HEK293T (cell line): ENCODE measurements at regions not wholly inside any gene's neighbourhood (a gene's known extent, or its start where the extent isn't known, plus 50 kb on each side); places are given as distances from the start of the nearest gene placed in this dataset.

ENCODE experiments used
- CTCF ChIA-PET: fragments of 350-600 bp; formaldehyde crosslinking; extraction: SDS; loops from one replicate; lab custom pipeline; 2021; ENCODE audit warnings: antibody characterized with exemption, inconsistent platforms; lab: Yijun Ruan, JAX
- POLR2A ChIA-PET: fragments of 350-600 bp; formaldehyde crosslinking; extraction: SDS; loops from one replicate; lab custom pipeline; 2020; ENCODE audit warnings: antibody characterized with exemption, inconsistent platforms; lab: Yijun Ruan, JAX
- DNase-seq: peaks from one replicate; pipeline ENCODE4 v3.0.0; 2012; ENCODE audit warnings: mixed read lengths; ENCODE audit errors: extremely low spot score
- ARNT ChIP-seq: fragments of 450-650 bp; IDR thresholded peaks from 2 replicates; pipeline ENCODE4 v1.6.1; 2017; ENCODE audit warnings: mild to moderate bottlenecking
- BHLHE40 ChIP-seq: fragments of 450-650 bp; IDR thresholded peaks from 2 replicates; pipeline ENCODE4 v1.6.1; 2016; ENCODE audit warnings: mild to moderate bottlenecking, moderate library complexity, borderline replicate concordance
- CTBP1 ChIP-seq: fragments of 450-650 bp; IDR thresholded peaks from 2 replicates; pipeline ENCODE4 v1.6.1; 2016; ENCODE audit warnings: borderline replicate concordance
- ELF4 ChIP-seq: fragments of 450-650 bp; IDR thresholded peaks from 2 replicates; pipeline ENCODE4 v1.6.1; 2017; ENCODE audit warnings: antibody characterized with exemption
- FOXA1 ChIP-seq: fragments of 450-650 bp; IDR thresholded peaks from 2 replicates; pipeline ENCODE4 v1.6.1; 2016; ENCODE audit warnings: mild to moderate bottlenecking
- FOXK2 ChIP-seq: fragments of 450-650 bp; IDR thresholded peaks from 2 replicates; pipeline ENCODE4 v1.6.1; 2016; ENCODE audit warnings: mild to moderate bottlenecking
- FOXM1 ChIP-seq: fragments of 450-650 bp; IDR thresholded peaks from 2 replicates; pipeline ENCODE4 v1.6.1; 2017; ENCODE audit warnings: mild to moderate bottlenecking, borderline replicate concordance
- HDGF ChIP-seq: fragments of 450-650 bp; IDR thresholded peaks from 2 replicates; pipeline ENCODE4 v1.6.1; 2017; ENCODE audit warnings: antibody characterized with exemption, borderline replicate concordance
- L3MBTL2 ChIP-seq: fragments of 450-650 bp; conservative IDR thresholded peaks from 2 replicates; pipeline ENCODE4 v1.6.1; 2016; ENCODE audit warnings: mild to moderate bottlenecking
- LEF1 ChIP-seq: fragments of 450-650 bp; IDR thresholded peaks from 2 replicates; pipeline ENCODE4 v1.6.1; 2017; ENCODE audit warnings: mild to moderate bottlenecking, borderline replicate concordance
- NFRKB ChIP-seq: fragments of 450-650 bp; IDR thresholded peaks from 2 replicates; pipeline ENCODE4 v1.6.1; 2016; ENCODE audit warnings: mild to moderate bottlenecking, moderate library complexity
- PKNOX1 ChIP-seq: fragments of 450-650 bp; IDR thresholded peaks from 2 replicates; pipeline ENCODE4 v1.6.1; 2016
- SP1 ChIP-seq: fragments of 450-650 bp; IDR thresholded peaks from 2 replicates; pipeline ENCODE4 v1.6.1; 2017
- SUZ12 ChIP-seq: fragments of 450-650 bp; IDR thresholded peaks from 2 replicates; pipeline ENCODE4 v1.6.1; 2016; ENCODE audit warnings: mild to moderate bottlenecking
- TARDBP ChIP-seq: fragments of 450-650 bp; IDR thresholded peaks from 2 replicates; pipeline ENCODE4 v1.6.1; 2016
- ZNF384 ChIP-seq: fragments of 450-650 bp; IDR thresholded peaks from 2 replicates; pipeline ENCODE4 v1.6.1; 2016

DNA sequence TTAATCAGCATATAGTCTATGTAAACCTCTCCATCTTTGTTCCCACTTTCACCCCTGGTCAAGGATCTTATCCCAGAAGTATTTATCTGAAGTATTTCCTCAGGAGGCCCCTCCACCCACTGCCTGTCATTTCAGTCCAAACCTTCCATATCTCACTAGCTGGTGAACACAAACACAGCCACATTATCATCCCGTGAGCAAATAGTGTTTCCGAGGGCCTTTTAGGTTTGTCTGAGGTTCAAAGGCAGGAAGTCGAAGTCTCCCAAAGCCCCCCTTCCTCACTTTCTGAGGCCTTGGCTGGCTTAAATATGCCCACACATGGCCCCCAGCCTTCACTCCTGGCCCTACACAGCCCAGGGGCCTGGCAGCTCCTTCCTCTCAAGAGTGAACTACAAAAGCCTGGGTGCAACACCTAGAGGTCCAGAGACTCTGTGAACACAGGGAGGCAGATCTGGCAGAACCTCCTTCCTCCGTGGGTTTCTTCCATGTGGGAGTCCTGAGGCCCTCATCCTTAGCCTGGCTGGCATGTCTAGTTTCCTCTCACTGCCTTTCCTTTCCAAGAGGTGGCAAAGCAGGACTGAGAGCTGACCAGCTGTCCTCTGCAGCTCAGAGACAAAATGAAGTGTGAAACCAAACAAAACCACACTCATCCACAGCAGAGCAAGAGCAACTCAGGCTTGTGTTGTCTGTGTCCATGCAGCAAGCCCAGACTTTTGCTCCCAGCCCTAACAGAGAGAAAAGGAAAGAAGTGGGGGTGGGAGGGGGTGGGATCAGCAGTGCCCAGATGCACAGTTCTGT lies 264.2 kb downstream of the SS18 start:
- TF ChIP-seq PKNOX1 (no peak), SP1 (no peak), ZNF384 (no peak), FOXK2 (no peak), FOXM1 (no peak), TARDBP (no peak), L3MBTL2 (no peak), HDGF (no peak), LEF1 (no peak), BHLHE40 (no peak), CTBP1 (no peak), FOXA1 (no peak), ARNT (no peak), NFRKB (no peak), SUZ12 (no peak), ELF4 (no peak)
- ChIA-PET POLR2A (no interaction called here), CTCF (no interaction called here)
- DNase-seq = no peak

DNA sequence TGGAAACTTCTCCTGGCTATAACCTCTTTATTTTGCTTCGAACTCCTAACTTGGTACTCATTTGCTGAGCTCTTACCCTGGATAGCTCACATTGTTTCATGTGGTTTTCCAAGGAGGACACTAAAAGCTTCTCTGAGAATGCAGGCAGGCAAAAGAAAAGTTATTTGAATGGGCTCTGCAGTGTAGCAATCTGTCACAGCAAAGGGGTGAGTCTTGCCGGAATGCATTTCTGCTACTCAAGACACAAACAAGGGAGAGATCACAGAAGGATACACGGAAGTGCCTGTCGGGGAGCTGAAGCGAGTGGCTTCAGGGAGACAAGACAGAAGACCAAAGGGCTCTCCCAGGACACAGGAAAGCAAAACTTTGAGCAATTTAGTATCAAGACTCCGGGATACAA lies 265.4 kb downstream of the SS18 start:
- CTCF ChIA-PET = no interaction called here
- DNase-seq = no peak
- POLR2A ChIA-PET = no interaction called here
- no peak for TF ChIP-seq TARDBP
- TF ChIP-seq ZNF384 = no peak
- TF ChIP-seq PKNOX1 = no peak
- no peak for TF ChIP-seq SP1
- no peak for TF ChIP-seq L3MBTL2
- no peak for TF ChIP-seq ELF4
- no peak for TF ChIP-seq FOXK2
- TF ChIP-seq FOXA1 = no peak
- TF ChIP-seq CTBP1 = no peak
- TF ChIP-seq SUZ12 = no peak
- no peak for TF ChIP-seq HDGF
- TF ChIP-seq FOXM1 = no peak
- no peak for TF ChIP-seq LEF1
- TF ChIP-seq NFRKB = no peak
- TF ChIP-seq ARNT = no peak
- no peak for TF ChIP-seq BHLHE40

DNA sequence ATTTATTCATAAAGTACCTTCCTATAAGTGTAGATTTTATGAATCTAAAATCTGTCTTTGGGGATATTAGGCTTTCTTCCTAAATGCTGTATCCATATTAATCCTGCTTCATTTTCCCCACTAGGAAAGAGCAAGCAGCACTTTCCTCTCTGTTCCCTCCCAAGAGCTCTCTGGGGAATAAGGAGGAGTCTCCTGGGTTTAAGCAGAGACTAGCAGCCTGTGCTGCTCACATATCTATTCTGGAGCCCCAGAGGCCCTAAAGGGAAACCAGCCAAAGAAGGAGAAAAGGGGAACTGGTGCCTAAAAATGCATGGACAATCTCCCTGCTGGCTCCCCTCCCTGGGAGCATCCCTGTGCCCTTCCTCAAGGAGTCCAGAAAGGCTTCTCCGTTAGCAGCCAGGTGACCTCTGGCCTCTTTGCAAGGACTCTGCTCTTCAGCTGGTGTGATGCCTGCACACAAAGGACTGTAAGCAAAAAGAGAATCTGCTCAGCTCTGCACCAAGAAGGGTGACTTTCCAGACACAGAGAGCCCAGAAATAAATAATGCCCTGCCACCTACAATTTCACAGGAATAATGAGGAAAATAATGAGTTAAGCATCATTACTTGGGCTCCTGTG lies 270.6 kb downstream of the SS18 start:
- ChIA-PET CTCF (no interaction called here), POLR2A (no interaction called here)
- no peak for TF ChIP-seq NFRKB
- TF ChIP-seq ELF4 = no peak
- no peak for TF ChIP-seq CTBP1
- no peak for TF ChIP-seq BHLHE40
- TF ChIP-seq SP1 = no peak
- no peak for TF ChIP-seq ZNF384
- no peak for TF ChIP-seq ARNT
- no peak for TF ChIP-seq SUZ12
- TF ChIP-seq FOXM1 = no peak
- no peak for TF ChIP-seq LEF1
- TF ChIP-seq L3MBTL2 = no peak
- TF ChIP-seq FOXK2 = no peak
- TF ChIP-seq TARDBP = no peak
- TF ChIP-seq PKNOX1 = no peak
- no peak for DNase-seq

- DNase-seq = no peak
- TF ChIP-seq NFRKB = no peak
- no peak for TF ChIP-seq SUZ12
- TF ChIP-seq L3MBTL2 = no peak
- no peak for TF ChIP-seq SP1
- TF ChIP-seq TARDBP = no peak
- no peak for TF ChIP-seq LEF1
- no peak for TF ChIP-seq HDGF
- TF ChIP-seq PKNOX1 = no peak
- TF ChIP-seq CTBP1 = no peak
- TF ChIP-seq BHLHE40 = no peak
- no peak for TF ChIP-seq FOXM1
- TF ChIP-seq ELF4 = no peak
- ChIA-PET POLR2A (no interaction called here), CTCF (interaction anchor here (0.6 kb wide), 1 partner anchor 363 kb away, joined by 3 read pairs; no protein-coding TSS in a partner anchor)
These were observed 271.9 kb downstream of the SS18 start for GRCh38 chr18:25818505-25818904.
